ENCODE measurements at regions not wholly inside any gene's neighbourhood (a gene's known extent, or its start where the extent isn't known, plus 50 kb on each side); places are given as distances from the start of the nearest gene placed in this dataset.
"Not testable (repeated sequence)": the region's sequence is repeated elsewhere in the genome, so short reads cannot be mapped to it uniquely, and the experiment has no call there.

- no peak for DNase-seq
Observed at GRCh38 chr2:61620244-61621159, 82.3 kb upstream of the XPO1 start.

DNA sequence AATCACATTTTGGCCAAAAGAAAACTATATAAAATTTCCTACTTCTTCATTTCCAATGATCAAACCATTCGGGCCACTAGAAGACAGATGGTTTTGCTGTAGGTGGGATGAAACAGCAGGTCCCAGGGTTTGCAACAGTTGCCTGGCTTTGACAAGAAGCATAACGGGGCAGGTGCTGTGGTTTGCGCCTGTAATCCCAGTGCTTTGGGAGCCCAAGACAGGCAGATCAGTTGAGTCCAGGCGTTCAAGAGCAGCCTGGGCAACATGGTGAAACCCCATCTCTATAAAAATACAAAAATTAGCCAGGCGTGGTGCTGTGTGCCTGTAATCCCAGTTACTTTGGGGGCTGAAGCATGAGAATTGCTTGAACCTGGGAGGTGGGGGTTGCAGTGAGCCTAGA, 81.4 kb upstream of the XPO1 start:
- DNase-seq: no peak

DNA sequence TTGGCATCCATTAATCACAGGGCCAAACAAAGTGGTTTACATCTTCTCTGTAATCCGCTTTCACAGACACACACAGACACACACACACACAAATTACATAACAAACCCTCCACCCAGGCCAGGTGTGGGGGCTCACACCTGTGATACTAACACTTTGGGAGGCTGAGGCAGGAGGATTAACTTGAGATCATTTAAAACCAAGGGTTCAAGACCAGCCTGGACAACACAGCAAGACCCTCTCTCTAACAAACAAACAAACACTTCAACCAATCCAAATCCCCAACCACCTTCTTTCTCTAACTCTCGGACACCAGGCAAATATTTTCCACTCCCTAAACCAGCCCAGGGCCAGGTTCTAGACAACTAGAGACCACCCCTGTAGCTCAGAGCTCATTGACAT, 79.5 kb upstream of the XPO1 start:
- no peak for DNase-seq

- no peak for DNase-seq
Observed at GRCh38 chr2:61605245-61605644, 67.1 kb upstream of the XPO1 start.

DNA sequence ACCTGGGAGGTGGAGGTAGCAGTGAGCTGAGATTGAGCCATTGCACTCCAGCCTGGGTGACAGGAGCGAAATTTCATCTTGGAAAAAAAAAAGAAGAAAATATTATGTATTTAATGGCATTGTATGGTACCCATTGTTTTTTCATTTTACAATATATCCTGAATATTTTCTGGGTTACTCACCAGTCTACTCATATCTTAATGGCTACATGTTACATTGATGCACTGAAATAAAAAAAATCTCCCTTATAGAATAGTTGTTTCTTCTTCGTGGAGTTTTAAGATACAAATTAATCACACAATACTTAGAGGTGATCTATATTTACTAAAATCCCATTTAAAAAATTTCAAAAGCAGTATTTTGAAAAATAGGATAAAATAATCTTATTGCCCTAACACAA, 66.3 kb upstream of the XPO1 start:
- DNase-seq: no peak

DNA sequence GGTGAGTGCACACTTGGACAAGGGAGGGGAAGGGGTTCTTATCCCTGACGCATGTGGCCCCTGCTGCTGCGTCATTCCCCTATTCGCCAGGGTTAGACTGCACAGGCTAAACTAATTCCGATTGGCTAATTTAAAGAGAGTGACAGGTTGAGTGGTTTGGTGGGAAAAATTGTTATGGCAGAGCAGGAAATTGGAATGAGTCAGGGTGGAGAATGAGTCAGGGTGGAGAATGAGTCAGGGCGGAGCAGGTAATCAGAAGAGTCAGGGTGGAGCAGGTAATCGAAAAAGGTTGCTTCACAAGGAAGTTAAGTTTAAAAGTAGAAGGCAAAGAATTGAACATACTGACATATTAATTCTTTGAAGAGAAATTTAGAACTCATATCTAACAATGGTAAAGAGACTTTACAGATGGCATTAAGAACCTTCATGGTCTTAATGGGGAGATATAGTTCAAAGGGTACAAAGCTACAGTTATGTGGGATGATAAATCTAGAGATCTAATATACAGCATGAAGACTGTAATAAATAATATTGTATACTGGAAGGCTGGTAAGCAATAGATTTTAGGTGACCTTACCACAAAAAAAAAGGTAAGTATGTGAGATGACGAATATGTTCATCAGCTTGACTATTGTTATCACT, 60.5 kb upstream of the XPO1 start:
- not testable (repeated sequence) for DNase-seq

GRCh38 chr2:61597300-61598289, 59.4 kb upstream of the XPO1 start:
- no peak for DNase-seq

- DNase-seq: not testable (repeated sequence)
Observed at GRCh38 chr2:61594201-61594600, 56.0 kb upstream of the XPO1 start.

DNA sequence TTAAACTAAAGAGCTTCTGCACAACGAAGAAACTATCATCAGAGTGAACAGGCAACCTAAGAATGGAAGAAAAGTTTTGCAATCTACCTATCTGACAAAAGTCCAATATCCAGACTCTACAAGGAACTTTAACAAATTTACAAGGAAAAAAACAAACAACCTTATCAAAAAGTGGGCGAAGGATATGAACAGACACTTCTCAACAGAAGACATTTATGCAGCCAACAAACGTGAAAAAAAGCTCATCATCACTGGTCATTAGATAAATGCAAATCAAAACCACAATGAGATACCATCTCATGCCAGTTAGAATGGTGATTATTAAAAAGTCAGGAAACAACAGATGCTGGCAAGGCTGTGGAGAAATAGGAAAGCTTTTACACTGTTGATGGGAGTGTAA, 55.5 kb upstream of the XPO1 start:
- DNase-seq: not testable (repeated sequence)

- DNase-seq: no peak
Observed at GRCh38 chr2:61590214-61590613, 52.1 kb upstream of the XPO1 start.

DNA sequence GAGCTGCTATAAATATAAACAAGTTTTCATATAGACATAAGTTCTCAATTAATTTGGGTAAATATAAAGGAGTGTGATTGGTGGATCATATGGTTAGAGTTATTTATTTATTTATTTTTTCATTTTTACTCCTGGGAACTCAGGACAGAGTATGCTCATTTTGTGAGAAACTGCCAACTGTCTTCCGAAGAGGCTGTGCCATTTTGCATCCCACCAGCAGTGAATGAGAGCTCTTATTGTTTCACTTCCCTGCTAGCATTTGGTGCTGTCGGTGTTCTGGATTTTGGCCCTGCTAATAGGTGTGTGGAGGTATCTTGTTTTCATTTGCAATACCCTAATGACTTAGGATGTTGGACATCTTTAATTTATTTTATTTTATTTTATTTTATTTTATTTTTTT, 50.4 kb upstream of the XPO1 start:
- DNase-seq: no peak
